Muscle of arm (tissue), 1 donor: ENCODE measurements at regions not wholly inside any gene's neighbourhood (a gene's known extent, or its start where the extent isn't known, plus 50 kb on each side); places are given as distances from the start of the nearest gene placed in this dataset.
A peak's percentile ranks its signal among the peaks of the same experiment; 100 is the strongest.
"Not testable (repeated sequence)": the region's sequence is repeated elsewhere in the genome, so short reads cannot be mapped to it uniquely, and the experiment has no call there.

Source experiments
- DNase-seq: peaks from one replicate; pipeline ENCODE4 v3.0.0-alpha.2; 2013

GRCh38 chr6:44037847-44038542 is 89.3 kb downstream of the MRPL14 start:
- DNase-seq = no peak

DNA sequence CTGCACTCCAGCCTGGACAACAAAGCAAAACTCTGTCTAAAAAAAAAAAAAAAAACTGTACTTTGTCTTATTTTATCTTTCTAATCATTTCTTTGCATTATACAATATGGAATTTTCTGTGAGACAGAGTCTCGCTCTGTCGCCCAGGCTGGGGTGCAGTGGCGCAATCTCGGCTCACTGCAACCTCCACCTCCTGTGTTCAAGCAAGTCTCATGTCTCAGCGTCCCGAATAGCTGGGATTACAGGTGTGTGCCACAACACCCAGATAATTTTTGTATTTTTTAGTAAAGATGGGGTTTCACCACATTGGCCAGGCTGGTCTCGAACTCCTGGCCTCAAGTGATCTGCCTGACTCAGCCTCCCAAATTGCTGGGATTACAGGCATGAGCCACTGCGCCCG is 90.0 kb downstream of the MRPL14 start:
- not testable (repeated sequence) for DNase-seq

DNA sequence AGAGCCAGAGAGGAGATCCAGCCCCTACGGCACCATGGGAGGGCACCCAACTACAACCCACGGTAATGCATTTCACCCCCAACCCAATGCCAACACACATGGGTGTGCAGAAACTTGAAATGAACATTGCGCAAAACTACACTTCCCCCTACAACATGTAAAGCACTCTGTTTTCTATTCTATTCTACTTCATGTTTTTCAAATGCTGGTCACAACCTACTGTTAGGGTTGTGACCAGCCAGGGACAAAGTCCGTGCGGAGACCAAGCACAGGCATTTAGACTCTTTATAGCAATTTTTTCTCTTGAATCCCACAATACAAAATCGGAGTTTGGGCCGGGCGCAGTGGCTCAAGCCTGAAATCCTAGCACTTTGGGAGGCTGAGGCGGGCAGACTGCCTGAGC is 90.6 kb downstream of the MRPL14 start:
- no peak for DNase-seq

DNA sequence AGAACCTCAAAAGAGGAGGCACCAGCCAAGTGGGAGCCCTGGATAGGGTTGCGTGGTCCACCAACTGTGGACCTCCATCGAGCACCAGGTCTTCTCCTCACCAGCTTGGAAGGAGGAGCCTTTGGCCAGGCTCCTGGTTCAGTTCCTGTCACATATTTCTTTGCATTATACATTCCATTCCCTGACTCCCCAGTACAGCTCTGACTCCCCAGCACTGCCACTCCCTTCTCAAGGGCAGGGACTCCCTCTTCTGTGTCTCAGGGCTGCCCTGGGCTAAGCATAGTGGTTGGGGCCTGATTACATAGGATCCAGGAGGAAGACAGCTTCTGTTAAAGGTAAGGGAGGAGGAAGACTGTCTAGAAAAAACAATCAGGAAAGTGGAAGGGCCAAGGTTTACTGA is 91.1 kb downstream of the MRPL14 start:
- no peak for DNase-seq

DNA sequence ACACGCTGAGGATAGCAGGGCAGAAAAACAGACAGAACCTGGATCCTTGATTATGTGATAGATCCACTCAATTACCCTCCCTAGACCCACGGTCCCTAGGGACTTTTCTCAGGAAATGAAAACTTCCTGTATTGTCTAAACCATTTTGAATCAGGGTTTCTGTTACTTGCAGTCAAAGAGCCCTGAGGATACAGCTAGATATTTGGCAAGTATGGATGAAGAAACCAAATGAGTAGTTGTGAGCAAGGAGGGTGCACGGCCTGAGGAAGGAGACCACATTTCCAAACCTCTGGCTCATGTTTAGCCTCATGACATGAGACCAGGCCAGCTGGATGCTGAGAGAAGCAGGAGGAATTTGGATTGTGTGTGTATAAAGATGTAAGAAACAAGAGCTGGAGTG is 91.6 kb downstream of the MRPL14 start:
- DNase-seq = no peak

DNA sequence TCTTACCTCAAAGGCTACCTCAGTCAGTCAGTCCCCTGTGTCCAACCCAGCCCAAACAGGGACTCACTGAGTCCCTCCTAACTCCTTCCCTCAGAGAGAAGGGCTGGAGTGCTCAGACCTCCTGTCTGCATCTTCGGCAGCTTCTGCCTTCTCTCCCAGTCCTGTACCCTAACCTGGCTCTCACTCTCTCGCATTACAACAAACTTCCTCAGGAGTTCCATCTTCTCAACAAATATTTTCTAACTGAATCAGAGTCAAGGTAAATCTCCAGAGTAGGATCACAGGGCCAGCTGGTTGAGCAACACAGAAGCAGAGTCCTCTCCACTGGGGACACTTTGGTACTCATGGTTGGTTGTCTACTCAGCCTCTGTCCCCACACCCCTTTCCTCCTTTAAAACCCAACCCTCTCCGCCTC is 92.3 kb downstream of the MRPL14 start:
- no peak for DNase-seq

GRCh38 chr6:44034391-44034861 is 92.8 kb downstream of the MRPL14 start:
- DNase-seq = no peak

GRCh38 chr6:44030812-44031454 is 96.3 kb downstream of the MRPL14 start:
- DNase-seq = no peak

DNA sequence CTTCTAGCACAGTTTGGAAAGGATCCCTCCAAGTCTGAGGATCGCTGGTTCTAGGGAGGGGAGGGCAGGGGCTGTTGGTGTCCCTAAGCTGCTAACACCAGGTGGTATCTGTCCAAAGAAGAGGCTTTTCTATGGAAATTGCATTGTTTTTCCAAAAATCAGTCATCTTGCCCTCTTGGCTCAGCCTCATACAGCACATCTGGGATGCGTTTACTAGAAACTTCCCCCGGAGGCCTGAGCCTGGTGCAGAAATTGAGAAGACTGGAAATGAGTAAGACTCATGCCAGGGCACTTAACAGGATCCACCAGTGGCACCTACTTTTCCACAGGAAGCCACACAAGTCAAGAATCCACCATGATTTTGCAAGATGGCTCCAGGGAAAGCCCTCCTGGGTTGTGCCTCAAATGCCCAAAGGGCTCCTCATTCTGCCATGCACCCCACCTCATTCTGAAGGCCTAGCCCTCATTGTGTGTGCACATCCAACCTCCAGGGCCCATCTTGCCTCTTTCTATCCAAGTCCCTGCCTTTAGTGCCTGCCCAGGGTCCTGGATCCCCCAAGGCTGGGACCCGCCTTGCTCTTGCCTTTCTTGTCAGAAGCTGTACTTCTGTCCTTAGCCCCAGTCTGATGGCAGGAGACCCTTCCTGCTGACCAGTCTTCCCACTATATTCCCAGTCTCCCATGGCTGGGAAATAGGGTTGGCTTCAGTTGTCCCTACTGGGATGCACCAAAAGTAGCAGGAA is 97.6 kb downstream of the MRPL14 start:
- no peak for DNase-seq

DNA sequence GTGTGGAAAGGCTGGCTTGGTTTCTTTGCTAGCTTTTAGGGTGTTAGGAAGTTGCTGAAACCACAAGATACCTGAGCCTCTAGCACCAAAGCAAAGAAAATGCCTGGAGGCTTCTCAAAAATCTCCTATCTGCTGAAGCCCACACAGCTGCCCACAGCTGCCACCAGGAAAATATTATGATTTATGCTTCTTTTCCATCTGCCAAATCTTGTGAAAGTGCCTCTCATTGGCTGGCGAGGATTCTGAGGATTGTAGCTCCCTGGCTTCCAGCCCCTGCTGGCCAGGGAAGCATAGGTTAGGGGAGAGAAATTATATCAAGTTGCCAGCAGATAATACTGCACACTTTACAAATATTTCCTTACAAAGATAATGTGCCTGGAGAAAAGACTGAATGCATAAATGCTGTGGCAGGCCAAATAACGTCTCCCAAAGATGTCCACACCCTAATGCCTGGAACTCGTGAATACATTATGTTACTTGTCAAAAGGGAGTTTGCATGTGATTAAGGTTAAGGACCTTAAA is 98.4 kb downstream of the MRPL14 start:
- no peak for DNase-seq

DNA sequence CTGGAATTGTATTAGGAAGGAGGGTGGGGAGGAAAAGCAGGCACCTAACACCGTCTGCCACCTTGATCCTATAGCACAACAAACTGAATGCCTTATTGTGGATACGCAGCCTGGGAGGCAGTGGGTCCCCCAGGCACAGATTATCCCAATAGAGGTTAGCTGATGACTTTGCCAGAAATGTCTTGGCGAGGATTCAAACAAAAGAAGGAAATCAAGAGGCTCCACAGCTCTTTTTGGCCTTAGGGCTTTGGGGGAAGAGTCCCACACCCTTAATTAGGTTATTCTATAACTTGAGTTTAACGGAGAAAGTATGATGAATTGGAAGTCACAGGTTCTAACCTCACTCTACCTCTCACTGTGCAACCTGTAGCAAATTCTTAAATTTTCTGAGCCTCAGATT is 102.0 kb downstream of the MRPL14 start:
- no peak for DNase-seq

GRCh38 chr6:44024574-44025219 is 102.6 kb downstream of the MRPL14 start:
- DNase-seq = no peak

GRCh38 chr6:44023586-44024454 is 103.4 kb downstream of the MRPL14 start:
- DNase-seq = no peak

DNA sequence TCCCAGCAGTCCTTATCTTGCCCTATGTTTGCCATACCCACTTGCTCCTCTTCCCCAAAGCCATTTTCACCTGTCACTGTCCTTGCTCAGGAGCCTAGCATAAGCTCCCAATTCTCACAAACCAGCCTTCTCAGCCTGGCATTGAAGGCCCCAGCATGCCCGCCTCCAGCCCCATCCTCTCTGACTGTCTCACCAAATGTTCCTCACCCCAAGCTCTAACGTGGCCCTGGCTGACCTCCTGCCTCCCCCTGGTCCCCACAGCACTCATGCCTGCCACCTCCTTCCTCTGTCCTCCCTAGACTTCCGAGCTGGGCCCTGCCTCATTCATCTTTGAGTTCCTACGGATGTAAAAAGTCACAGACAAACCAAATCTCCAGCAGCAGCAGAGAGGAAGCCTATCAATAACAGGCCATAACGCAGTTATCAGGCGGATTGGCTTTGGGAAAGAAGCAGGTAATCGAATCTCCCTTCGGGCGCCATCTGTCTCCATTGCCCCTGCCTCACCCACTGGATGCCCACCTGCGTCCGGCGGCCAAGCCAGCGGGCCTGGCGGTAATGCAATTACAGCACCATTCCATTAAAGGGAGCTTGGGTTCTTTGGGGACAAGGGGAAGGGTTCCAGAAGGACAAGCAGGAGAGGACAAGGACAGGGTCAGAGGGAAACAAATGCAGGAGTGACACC is 104.4 kb downstream of the MRPL14 start:
- DNase-seq = no peak

DNA sequence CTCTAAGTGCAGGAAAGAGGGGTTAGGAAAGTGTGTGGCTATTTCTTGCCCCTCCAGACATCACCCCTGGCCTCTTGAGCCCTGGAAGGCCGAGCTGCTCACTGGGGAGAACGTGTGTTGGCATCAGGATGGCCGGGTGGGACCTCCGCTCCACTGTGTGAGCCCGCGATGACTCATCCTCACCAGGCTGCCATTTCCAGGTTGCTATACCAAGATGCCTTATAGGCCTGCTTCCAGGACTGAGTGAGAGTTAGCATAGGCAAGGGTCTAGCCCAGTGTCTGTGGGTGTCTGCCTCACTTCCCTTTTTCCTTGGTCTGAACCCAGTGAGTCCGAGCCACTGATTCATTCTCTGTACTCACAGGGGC is 105.0 kb downstream of the MRPL14 start:
- DNase-seq = no peak

DNA sequence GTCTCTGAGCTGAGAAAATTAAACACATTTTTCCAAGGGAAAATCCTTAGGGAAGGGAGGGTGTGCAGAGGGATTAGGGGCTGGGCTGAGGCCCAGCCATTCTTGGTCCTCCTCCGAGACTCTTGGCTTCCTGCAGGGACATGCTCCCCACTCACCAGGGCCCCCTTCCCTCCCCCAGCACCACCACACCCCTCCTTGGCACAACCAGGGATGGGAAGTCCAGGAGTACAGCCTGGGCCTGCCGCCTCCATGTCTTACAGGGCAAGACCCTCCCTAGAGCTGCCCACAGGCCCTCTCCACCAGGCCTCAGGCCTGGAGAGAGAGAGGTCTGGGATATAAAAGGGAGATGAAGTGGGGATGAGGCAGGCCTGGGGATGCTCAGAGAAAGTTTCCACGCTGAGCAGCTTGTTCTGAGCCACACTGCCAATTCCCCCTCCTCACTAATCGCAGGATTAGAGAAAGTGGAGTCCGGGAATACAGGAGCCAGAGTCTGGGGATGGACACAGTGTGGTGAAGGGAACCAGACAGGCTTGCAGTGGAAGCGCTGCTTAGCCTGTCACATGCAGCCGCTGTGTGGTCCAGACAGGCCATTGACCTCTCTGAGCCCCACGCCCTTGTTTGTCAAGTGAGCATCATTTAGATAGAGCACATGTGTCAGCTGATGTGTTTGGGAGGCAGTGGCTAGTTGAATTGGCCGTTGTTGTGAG is 105.5 kb downstream of the MRPL14 start:
- DNase-seq = no peak

DNA sequence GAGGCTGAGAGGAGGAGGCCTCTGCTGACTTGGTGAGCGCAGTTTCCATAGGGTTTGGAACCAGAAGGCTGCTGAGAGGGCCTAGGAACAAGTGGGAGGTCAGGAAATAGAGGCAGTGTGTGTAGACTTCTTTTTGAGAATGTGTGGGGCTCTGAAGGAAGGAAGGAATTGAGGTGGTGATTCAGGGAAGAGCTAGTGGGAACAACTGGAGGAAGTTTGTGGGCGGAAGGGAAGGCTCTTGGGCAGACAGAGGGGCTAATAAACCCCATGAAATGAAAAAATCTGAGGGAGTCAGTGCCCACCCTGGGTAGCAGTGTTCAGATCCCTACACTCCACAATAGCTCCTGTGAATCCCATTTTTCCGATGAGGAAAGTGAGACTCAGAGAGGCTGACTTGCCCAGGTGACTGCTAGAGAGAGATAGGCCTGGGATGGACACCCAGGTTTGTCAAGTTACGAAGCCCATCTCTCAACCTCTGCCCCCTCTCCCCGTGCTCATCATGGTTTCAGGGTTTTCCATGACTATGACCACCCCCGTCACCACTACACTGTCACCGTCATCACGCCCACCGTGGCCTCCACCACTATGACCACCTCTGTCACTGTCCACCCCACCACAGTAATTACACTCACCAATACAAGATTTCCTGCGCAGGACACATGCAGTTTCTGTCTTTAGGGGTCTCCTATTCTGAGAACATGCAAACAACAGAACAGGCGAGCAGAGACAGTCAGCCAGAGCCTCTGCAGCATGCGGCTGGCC is 106.4 kb downstream of the MRPL14 start:
- DNase-seq = no peak

GRCh38 chr6:44020148-44020547 is 107.1 kb downstream of the MRPL14 start:
- DNase-seq = peak; percentile 69

- DNase-seq = not testable (repeated sequence)
Measured at GRCh38 chr6:44017307-44017706, 109.9 kb downstream of the MRPL14 start.
